Brain microvascular endothelial cell (primary cell): ENCODE measurements at regions not wholly inside any gene's neighbourhood (a gene's known extent, or its start where the extent isn't known, plus 50 kb on each side); places are given as distances from the start of the nearest gene placed in this dataset.

Source experiments
- DNase-seq: peaks from one replicate; pipeline ENCODE4 v3.0.0-alpha.2; 2020
- H3K27ac ChIP-seq: fragments of 250-450 bp; sonication (Bioruptor Pico); 2 replicates; pipeline ENCODE4 v1.5.1; 2020; ENCODE audit warnings: mild to moderate bottlenecking, moderate library complexity
- H3K27me3 ChIP-seq: fragments of 250-450 bp; sonication (Bioruptor Pico); replicated peaks from 2 replicates; pipeline ENCODE4 v1.5.1; 2020; ENCODE audit warnings: mild to moderate bottlenecking
- H3K36me3 ChIP-seq: fragments of 250-450 bp; sonication (Bioruptor Pico); replicated peaks from 2 replicates; pipeline ENCODE4 v1.5.1; 2020; ENCODE audit warnings: mild to moderate bottlenecking
- H3K4me3 ChIP-seq: 2 replicates; pipeline ENCODE4 v1.5.1; 2011; ENCODE audit warnings: low read depth, mild to moderate bottlenecking, control low read depth, low read length, moderate library complexity
- CTCF ChIP-seq: IDR thresholded peaks from 2 replicates; pipeline ENCODE4 v1.5.1; 2011; ENCODE audit warnings: low read depth, mild to moderate bottlenecking, moderate library complexity, low read length, control low read depth, inconsistent platforms; ENCODE audit errors: missing control alignments
- in situ Hi-C: cut with HindIII; loops from 2 replicates; pipeline ENCODE4 v1.10.0; 2017; ENCODE audit warnings: low sequenced_read_pairs, low pct_ligation_motif_present

- TF ChIP-seq CTCF = no peak
- no peak for DNase-seq
- no peaks in the 10 kb centered on the region for H3K36me3 ChIP-seq
These were observed 514.3 kb upstream of the PPP2R3A start for GRCh38 chr3:135451037-135451785.

GRCh38 chr3:135452881-135453280, 512.6 kb upstream of the PPP2R3A start:
- Histone ChIP-seq H3K27me3 (no peaks in the 10 kb centered on the region), H3K36me3 (no peaks in the 10 kb centered on the region), H3K4me3 (no peak overlapping the region), H3K27ac (no peak overlapping the region)
- in situ Hi-C loops = no loop called here
- no peak for TF ChIP-seq CTCF
- DNase-seq = no peak

More at GRCh38 chr3:135451037-135451785, 514.3 kb upstream of the PPP2R3A start:
- in situ Hi-C loops = no loop called here
- Histone ChIP-seq H3K4me3 (no peak overlapping the region), H3K27me3 (no peaks in the 10 kb centered on the region), H3K27ac (no peak overlapping the region)

- no peak overlapping the region for H3K27ac ChIP-seq
These were observed 512.2 kb upstream of the PPP2R3A start for GRCh38 chr3:135453326-135453725.

GRCh38 chr3:135454890-135455289, 510.6 kb upstream of the PPP2R3A start:
- TF ChIP-seq CTCF = no peak
- no peak for DNase-seq
- Histone ChIP-seq H3K36me3 (no peaks in the 10 kb centered on the region), H3K27me3 (no peaks in the 10 kb centered on the region), H3K27ac (no peak overlapping the region), H3K4me3 (no peak overlapping the region)
- in situ Hi-C loops = no loop called here

More at GRCh38 chr3:135453326-135453725, 512.2 kb upstream of the PPP2R3A start:
- Histone ChIP-seq H3K27me3 (no peaks in the 10 kb centered on the region), H3K36me3 (no peaks in the 10 kb centered on the region), H3K4me3 (no peak overlapping the region)
- no peak for DNase-seq
- in situ Hi-C loops = no loop called here
- no peak for TF ChIP-seq CTCF

- Histone ChIP-seq H3K36me3 (no peaks in the 10 kb centered on the region), H3K27me3 (no peaks in the 10 kb centered on the region), H3K27ac (no peak overlapping the region), H3K4me3 (no peak overlapping the region)
- no peak for TF ChIP-seq CTCF
- no peak for DNase-seq
- in situ Hi-C loops = no loop called here
These were observed 509.3 kb upstream of the PPP2R3A start for GRCh38 chr3:135456108-135456790.
